HG03432 (cell line): ENCODE measurements at regions not wholly inside any gene's neighbourhood (a gene's known extent, or its start where the extent isn't known, plus 50 kb on each side); places are given as distances from the start of the nearest gene placed in this dataset.
"Not testable (repeated sequence)": the region's sequence is repeated elsewhere in the genome, so short reads cannot be mapped to it uniquely, and the experiment has no call there.

ENCODE experiments used
- ATAC-seq: cut with Tn5 transposase; IDR thresholded peaks from one replicate; pipeline ENCODE4 v1.9.1; 2021; ENCODE audit warnings: mild to moderate bottlenecking, moderate library complexity; ENCODE audit not compliant: unreplicated experiment

DNA sequence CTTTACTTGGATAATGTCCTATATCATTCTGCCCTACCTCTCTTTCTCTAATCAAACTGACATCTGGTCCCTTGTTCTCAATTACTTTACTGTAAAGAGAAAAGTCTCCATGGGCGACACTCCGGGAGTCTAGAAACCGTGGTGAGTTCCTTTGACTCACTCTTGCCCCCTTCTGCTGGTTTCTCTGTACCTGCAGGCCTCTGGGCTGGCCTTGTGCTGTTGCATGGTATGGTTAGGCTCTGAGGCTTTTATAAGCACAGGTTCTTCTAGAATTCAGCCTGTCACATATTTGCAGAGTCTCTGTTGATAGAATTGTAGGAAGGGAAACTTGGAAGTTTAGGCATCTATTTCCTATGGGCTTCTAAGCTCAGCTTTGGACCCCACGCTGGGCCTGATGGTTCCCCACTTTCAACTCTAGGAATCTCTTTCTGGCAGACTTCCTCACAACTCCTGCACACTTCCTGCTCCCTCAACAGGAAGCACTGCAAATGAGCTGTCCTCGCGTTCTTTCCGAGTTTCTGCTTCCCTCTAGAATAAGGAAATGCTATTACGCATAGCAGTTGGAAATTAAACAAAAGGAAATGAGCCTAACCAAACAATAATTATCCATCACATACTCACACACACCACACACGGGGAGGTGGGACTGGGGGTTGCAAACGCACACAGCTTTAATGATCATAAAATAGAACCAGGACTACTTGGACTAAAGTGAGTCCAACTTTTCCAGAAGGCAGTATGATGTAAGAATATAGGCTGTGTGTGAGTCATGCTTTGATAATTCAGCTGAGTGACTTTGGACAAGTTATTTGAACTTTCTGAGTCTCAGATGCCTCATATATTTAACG, 683.3 kb downstream of the QKI start:
- no peak for ATAC-seq

DNA sequence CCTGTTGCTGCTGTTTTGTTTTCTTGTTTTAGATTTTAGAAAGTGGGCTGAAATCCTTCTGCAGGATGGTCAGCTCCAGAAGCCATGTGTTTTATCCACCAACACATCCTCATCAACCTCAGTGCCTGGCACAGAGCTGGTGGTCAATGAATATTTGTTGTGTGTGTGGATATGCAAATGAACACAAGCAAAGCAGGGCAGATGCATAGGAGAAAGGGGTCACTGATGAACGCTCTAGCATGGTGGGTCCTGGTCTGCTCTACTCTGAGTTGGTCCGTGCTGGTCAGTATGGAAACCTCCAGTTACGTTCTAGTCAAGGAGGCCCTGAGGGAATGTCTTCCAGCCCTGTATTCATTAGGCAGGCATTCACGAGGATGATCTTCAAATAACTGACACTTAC, 682.5 kb downstream of the QKI start:
- ATAC-seq, result no peak

DNA sequence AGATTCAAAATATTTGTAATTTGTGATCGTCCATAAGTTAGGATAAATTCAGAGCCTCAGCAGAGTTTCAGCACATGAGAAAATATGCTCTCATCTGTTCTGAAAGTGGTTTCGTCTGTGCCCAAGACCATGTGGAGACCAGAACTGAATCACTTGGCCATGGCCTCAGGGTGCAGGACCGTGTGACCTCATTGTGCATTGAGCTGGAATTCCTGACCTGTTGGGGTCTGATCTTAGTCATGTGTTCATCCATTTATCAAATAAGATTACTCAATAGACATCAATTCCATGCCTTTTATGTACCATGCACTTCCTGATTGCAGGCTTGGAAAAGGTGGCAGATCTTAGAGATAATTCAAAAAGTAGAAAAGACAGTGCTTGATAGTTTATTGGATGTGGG, 680.5 kb downstream of the QKI start:
- no peak for ATAC-seq

DNA sequence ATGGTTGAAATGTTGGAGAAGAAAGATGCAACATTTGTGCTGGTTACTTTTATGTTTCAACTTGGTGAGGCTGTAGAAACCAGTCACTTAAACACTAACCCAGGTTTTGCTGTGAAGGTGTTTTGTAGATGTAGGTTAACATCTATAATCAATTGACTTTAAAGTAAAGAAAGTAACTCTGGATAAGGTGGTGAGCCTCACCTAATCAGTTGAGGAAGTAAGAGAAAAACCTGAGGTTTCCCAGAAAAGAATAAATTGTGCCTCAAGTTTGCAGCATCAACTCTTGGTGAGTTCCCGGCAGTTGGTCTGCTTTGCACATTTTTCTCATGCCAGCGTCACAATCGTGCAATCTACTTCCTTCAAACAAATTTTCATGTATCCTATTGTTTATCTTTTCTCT, 673.4 kb downstream of the QKI start:
- no peak for ATAC-seq

DNA sequence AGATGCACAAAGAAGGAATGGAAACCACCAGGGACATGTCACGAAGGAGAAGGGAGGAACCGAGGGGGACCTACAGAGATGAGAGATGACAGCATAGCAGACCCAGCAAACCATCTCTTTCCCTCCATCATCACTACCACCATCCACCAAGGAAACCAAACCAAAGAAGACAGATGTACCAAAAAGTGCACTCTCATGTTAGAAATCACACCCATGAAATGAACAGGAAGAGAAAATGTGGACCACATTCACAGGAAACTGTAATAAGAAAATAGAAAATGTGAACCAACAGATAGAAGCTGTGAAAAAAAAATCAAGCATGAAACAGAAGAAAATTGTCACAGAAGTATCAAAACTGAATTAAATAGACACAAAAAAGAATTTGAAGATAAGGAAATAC, 672.7 kb downstream of the QKI start:
- ATAC-seq, result no peak

DNA sequence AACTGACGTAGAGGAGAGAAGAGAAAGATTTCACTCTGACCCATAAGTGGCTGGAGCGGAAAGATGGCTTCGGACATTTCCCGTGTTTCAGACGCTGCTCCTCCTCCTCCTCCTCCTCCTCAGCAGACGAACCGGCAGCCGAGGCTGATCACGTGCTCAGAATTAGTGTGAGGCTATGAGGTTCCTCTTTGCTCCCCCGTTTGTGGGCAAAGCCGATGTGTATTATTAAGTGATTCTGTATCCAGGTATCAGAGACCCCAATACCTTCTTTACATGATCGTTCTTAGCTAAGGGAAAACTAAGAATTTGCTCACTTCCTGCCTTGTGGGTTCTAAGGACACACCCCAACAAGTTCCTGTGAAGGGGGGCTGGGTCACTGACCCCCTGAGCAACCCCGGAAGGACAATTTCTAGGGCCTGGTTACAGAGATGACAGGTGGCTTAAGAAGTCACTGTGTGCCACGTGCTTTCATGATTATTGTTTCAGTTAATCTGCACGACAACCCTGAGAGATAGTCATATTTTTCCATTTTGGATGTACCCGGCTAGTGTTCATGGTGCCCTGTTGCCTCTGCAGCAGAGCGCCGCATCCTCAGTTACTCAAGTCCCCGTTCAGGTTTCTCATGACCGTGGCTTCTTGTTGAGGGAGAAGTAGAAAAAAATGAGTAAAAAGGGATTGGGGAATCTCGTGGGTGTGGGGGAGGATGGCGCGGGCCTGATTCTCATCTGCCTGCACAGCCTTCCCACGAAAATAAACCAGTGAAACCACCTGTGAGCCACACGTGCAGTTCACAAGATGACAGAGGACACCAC, 671.8 kb downstream of the QKI start:
- no peak for ATAC-seq

DNA sequence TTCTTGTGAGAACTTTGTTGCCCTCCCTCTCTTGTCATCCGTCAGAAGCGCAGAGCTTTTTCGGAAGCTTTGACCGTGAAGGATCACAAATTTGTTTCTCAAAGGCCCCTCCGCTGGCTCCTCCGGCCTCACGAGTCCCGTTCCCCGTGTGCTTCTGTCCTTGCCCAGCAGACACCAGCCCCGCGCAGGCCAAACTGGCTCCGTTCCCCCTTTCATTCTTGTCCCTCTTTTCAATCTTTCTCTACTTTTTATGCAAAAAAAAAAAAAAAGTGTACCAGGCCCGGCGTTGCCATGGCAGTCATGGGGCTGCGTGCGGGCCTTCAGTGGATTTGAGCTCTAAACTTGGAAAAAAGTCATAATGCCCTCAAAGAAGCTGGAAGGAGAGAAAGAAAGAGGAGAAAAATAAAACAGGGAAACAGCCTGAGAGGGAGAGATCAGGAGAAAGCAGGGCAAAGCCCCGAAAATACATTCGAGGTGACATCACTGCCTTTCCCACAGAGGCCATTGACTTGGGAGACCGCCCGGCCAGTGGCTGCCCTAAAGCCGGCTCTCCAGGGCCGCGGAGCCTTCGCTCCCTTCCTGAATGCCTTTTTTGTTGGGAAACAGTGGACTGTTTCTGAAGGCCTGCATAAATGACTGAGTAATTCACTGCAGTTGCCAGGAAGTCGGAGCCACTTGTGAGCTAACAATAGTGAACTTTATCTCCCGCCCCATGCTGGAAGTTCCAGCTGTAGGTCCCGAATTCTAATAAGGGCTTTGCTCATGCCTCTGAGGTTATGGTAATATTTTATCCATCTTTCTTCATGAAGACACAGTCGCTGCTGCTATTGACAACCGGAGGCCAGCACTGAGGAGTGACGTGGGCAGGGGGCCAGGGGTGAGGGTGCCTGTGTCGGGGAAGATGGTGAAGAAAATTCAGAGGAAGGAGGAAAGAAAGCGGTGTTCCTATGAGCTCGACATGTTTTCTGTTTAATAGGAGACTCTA, 670.9 kb downstream of the QKI start:
- ATAC-seq, result no peak

DNA sequence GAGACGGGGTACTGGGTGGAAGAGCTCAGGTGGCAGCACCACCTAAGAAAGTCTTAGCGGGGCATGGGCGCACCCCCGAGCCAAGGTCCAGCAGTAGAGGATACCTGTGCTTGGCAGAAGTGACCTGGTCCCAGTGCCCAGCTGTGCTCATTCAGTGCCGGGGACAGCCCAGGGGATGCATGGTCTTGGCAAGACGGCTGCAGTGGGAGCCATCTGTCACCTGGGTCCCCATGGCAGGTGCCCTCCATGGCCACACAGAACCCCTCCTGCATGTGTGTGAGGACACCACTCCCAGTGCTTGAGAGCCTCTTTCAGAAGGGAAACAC, 664.7 kb downstream of the QKI start:
- no peak for ATAC-seq

DNA sequence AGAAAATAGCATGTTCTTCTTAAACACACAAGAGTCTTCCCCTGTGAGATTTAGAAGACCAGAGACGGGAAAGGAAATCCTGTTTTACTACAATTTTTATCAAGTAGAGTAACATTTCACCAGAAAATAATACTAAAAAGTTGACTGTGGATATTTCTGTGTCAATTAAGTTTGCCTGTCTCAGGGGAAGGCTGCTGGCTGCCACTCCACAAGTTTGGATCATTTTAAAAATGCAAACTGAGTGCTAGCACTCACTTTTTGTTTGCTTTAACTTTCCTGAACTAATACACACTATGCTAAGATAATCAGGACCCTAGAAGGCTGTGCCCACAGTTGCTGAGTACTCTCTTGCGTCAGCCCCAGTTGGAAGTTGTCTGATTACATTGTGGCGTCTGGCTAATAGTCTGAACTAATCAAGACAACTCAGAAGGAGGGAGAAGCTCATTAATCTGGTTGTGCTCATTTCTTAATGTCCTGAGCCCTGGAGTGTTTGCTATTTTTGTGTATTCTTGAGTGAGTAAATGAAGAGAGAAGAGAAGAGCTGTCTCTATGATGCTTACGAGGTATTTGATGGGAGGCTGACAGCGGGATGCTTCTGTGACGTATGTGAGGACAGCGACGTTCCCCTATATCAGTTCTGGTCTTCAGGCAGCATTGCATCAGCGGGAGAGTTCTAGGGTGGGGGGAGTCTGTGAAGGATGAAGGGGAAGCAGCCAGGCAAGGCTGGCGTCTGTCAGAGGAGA, 664.2 kb downstream of the QKI start:
- no peak for ATAC-seq

DNA sequence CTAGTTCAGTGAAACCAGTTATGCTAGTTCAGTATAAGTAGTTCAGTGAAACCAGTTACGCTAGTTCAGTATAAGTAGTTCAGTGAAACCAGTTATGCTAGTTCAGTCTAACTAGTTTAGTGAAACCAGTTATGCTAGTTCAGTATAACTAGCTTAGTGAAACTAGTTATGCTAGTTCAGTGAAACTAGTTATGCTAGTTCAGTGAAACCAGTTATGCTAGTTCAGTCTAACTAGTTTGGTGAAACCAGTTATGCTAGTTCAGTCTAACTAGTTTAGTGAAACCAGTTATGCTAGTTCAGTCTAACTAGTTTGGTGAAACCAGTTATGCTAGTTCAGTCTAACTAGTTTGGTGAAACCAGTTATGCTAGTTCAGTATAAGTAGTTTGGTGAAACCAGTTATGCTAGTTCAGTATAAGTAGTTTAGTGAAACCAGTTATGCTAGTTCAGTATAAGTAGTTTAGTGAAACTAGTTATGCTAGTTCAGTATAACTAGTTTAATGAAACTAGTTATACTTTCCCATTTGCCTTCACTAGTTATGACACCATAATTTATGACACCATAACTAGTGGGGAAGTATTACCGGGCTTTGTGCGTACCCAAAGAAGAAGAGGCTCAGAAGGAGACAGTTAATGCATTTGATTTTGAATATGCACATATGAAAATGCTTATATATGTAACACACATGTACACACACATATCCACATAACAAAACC, 662.5 kb downstream of the QKI start:
- ATAC-seq, result not testable (repeated sequence)

DNA sequence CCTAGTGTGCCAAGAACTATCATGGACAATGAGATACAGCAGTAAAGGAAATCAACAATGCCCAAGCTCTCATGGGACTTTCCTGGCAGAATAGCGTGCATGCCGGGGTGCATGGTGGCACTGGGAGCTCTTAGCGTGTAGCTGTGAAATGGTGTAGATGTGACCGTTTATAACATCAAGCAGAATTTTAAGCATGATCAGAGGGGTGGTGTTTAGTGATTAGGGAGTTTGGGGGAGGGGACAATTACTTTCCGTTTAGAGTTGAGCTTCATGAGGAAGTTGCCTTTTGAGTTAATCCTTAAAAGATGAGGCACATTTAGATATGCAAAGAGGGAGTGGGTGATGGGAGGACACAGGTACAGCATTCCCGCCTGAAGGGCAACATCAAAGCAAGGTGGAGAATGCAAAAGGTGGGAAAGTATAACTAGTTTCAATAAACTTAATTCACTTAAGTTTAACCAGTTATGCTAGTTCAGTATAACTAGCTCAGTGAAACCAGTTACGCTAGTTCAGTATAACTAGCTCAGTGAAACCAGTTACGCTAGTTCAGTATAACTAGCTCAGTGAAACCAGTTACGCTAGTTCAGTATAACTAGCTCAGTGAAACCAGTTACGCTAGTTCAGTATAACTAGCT, 661.6 kb downstream of the QKI start:
- no peak for ATAC-seq

DNA sequence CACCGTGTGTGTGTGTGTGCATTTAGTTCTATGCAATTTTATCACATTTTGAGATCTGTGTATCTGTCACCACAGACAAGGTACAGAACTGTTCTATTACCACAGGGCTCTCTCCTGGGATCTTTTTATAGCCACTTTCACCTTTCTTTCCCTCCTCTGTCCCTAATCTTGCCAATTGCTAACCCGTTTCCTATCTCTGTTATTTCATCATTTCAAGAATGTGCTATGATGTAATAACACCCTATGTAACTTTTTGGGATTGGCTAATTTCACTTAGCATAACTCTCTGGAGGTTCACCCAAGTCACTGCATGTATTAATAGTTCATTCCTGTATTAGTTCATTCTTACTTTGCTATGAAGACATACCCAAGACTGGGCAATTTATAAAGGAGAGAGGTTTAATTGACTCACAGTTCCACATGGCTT, 657.7 kb downstream of the QKI start:
- no peak for ATAC-seq

DNA sequence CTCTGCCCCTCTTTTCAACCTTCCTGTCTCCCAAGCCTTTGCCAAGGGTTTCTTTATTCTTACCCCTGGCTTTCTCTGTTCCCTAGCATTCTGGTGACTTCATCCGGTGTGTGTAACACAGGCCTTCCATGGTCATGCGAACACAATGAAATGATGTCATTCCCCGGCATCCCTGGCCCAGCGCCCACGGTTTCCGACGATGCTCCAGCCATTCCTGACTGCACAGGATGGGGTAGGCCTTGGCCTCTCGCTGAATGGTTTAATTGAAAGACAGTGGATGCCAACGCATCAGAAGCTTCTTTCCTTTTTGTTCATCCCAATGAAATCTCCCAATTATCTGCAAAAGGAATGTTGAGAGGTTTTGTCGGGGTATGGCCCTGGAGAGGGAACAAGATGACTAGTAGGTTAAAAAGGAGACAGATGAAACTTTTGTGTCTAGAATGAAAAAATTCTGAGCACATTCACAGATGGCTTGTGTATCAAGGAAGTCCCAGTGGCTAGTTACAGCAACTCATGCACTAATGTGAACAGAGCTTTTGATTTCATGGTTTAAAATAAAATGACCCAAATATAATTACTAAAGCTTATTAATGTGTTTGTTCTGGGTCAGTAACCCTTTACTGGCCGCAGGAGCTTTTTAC, 655.0 kb downstream of the QKI start:
- no peak for ATAC-seq

DNA sequence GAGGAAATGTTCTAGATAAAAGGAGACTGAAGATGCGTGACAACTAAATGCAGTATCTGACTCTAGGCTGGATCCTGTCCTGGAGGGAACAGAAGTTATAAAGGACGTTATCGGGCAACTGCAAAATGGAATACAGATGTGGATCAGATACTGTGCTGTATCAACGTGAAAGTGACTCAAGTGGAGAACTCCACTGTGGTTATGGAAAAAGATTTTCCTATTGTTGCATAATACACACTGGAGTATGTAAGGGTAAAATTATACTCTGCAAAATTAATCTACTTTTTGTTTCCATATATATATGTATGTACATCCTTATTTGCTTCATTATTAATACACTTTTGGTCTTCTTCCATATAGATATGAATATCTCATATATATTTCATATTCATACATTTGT, 654.0 kb downstream of the QKI start:
- no peak for ATAC-seq

DNA sequence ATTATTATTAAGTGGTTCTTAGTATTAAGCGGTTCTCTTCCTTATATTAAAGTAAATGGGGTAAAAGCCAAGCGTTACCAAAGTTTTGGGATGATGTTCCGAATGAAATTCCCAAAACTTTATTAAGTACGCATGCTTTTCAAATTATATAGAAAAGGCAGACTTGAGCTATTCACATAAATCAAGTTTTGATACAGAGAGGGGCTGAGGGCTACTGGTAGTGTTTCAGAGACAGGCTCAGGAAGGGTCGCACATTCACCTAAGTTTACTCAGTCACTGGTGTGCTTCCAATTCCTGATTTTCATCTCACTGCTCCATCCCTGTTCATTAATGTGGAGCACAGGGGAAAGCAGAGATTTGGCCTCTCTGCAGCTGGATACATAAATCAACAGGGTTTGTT, 652.2 kb downstream of the QKI start:
- no peak for ATAC-seq

DNA sequence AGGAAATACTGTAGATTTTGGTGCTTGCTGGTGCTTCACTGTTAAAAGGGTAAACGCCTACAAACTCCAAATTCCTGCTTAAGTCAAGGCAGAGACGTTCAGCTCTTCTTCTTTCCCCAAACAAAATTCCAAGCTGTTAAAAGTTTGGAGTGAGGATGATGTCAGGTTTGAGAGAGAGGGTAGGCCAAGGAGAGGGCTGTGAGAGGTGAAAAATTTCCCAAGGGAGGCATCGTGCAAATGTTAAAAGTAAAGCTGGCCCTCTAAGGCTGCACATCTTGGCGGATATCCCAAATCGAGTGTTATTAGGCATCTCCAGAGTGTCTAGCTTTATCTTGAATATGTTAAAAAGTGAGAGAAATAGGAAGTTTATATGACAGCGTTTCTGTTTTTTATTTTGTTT, 651.8 kb downstream of the QKI start:
- ATAC-seq, result no peak

DNA sequence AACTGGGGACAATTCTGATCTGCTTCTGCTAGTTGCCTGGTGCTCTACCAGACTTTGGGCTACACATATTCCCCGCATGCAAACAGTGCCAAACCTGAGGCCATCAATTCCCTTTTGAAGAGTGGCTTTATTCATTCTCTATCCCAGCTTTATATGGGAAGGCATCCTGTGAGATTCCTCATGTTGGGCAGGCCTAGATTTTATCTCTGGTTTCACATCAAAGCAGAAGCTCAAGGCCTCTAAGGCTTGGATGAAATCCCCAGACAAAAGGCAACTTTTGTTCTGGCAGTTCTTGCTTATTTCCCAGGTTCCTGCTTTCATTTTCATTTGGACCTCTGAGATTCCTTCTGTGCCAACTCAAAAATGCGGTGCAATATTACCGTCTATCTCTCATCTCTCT, 648.8 kb downstream of the QKI start:
- no peak for ATAC-seq

DNA sequence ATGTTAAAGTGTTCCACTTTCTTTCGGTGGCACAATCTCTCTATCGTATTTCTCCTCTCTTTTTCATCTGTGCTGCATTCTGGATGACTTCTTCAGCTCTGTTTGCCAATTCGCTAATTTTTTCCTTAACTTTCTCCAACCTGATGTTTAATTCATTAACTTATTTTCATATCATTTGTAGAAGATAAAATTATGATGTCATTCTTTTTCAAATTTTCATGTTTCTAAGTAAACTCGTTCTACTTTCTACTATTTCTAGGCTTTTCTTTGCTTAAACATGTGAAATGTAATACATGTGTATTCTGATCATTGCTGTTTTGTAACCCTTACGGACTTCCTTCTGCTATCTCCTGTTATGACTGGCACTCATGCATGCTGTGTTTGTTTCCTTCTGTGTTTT, 648.4 kb downstream of the QKI start:
- ATAC-seq, result no peak

DNA sequence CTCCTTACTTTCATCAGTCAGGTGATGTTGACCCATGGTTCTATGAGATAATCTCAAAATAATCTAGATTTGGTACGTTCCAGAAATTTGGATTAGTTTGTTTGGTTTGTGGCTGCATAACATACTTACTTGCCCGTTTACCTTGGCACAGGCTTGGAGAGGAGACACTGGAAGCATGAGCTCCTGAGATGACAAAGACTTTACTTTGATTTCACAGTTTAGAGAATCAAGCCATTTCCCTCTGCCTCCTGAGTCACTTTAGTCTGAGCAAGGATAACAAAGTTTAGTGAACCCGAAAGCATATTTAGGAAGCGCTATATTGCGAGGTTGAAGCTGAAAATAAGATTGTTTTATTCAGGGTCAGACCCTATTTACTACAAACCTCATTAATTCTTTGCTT, 643.4 kb downstream of the QKI start:
- ATAC-seq, result no peak
